Gastroesophageal sphincter (tissue), 4 donors: ENCODE measurements at regions not wholly inside any gene's neighbourhood (a gene's known extent, or its start where the extent isn't known, plus 50 kb on each side); places are given as distances from the start of the nearest gene placed in this dataset.

Experiments used
- ATAC-seq: fragments of 150-250 bp; one replicate; pipeline ENCODE4 v1.9.1; 2016; ENCODE audit warnings: mild to moderate bottlenecking, moderate library complexity
- H3K27ac ChIP-seq, 4 donors: fragments of 200-600 bp; sonication (generic) in 3 of 4; 1 replicate in 3 of 4; 2 replicates in 1 of 4; pipeline ENCODE4 v1.5.1; 2016 to 2019
- H3K27me3 ChIP-seq: fragments of 200-600 bp; sonication (generic); one replicate; pipeline ENCODE4 v1.5.1; 2019
- H3K36me3 ChIP-seq, 2 donors: fragments of 200-600 bp; sonication (generic); one replicate each; pipeline ENCODE4 v1.5.1; 2019; ENCODE audit warnings: control low read depth in 1 of 2
- H3K4me1 ChIP-seq, 3 donors: fragments of 200-600 bp; sonication (generic); 1 replicate in 2 of 3; 2 replicates in 1 of 3; pipeline ENCODE4 v1.5.1; 2016 to 2019; ENCODE audit warnings: control low read depth in 2 of 3
- H3K4me3 ChIP-seq, 2 donors: fragments of 200-600 bp; sonication (generic); one replicate each; pipeline ENCODE4 v1.5.1; 2019; ENCODE audit warnings: mild to moderate bottlenecking in 1 of 2, moderate library complexity in 1 of 2
- H3K9me3 ChIP-seq, 3 donors: fragments of 200-600 bp; sonication (generic); one replicate each; pipeline ENCODE4 v1.5.1; 2017 to 2019; ENCODE audit warnings: control low read depth in 2 of 3
- CTCF ChIP-seq, 4 experiments: fragments of 200-600 bp in 2 of 4; fragments of 450-650 bp in 2 of 4; sonication (generic) in 1 of 4; IDR thresholded peaks; one replicate each; pipeline ENCODE4 v1.5.1; 2017 to 2019; ENCODE audit warnings: antibody characterized with exemption in 4 of 4, mild to moderate bottlenecking in 2 of 4, moderate library complexity in 2 of 4
- EP300 ChIP-seq: sonication (generic); formaldehyde crosslinking; IDR thresholded peaks from one replicate; pipeline ENCODE4 v1.6.1; 2017; ENCODE audit warnings: antibody characterized with exemption, mild to moderate bottlenecking
- POLR2A ChIP-seq, 2 donors: fragments of 450-650 bp; IDR thresholded peaks; one replicate each; pipeline ENCODE4 v1.6.1; 2017; ENCODE audit warnings: antibody characterized with exemption in 2 of 2, mild to moderate bottlenecking in 2 of 2, moderate library complexity in 1 of 2
- POLR2AphosphoS5 ChIP-seq: sonication (generic); formaldehyde crosslinking; IDR thresholded peaks from one replicate; pipeline ENCODE4 v1.6.1; 2017; ENCODE audit warnings: antibody characterized with exemption
- WGBS, 2 donors: methylation state at CpG; one replicate each; pipeline ENCODE4 v1.1.5; 2018; ENCODE audit warnings: low coverage in 1 of 2; 5-methylcytosine and 5-hydroxymethylcytosine counted together

- H3K27ac ChIP-seq, result no peak overlapping the region
- 37 to 74% methylated on average over 2 to 3 of the region's 6 CpGs for WGBS, 2 donors
- H3K4me3 ChIP-seq, result no peak overlapping the region
- no peaks in the 10 kb centered on the region for H3K36me3 ChIP-seq
- ATAC-seq, result no peak
- H3K4me1 ChIP-seq, result no peaks in the 10 kb centered on the region
- peaks cover 0 to 12% (median 0%) of the 10 kb centered on the region in 3 donors for H3K9me3 ChIP-seq
- no peak for TF ChIP-seq EP300
- TF ChIP-seq CTCF (IDR thresholded peaks at IDR 0.05), result no peak
- no peak for TF ChIP-seq POLR2AphosphoS5
- TF ChIP-seq POLR2A (IDR thresholded peaks at IDR 0.05), result no peak
- H3K27me3 ChIP-seq, result no peaks in the 10 kb centered on the region
These were observed 565.7 kb downstream of the SLC4A3 start for GRCh38 chr2:220192994-220193753.

- TF ChIP-seq CTCF (IDR thresholded peaks at IDR 0.05) (no peak), EP300 (no peak), POLR2A (IDR thresholded peaks at IDR 0.05) (no peak), POLR2AphosphoS5 (no peak)
- Histone ChIP-seq H3K4me3 (no peak overlapping the region), H3K4me1 (no peaks in the 10 kb centered on the region), H3K9me3 (peaks cover 0 to 12% (median 0%) of the 10 kb centered on the region in 3 donors), H3K27ac (no peak overlapping the region), H3K27me3 (no peaks in the 10 kb centered on the region), H3K36me3 (no peaks in the 10 kb centered on the region)
- 76 to 86% methylated on average over 8 to 9 of the region's 10 CpGs for WGBS, 2 donors
- ATAC-seq, result no peak
These were observed 567.5 kb downstream of the SLC4A3 start for GRCh38 chr2:220194630-220195584.

- Histone ChIP-seq H3K4me3 (no peak overlapping the region), H3K27ac (no peak overlapping the region), H3K36me3 (no peaks in the 10 kb centered on the region), H3K9me3 (no peaks in the 10 kb centered on the region), H3K27me3 (no peaks in the 10 kb centered on the region), H3K4me1 (no peaks in the 10 kb centered on the region)
- 65% methylated on average over 5 to 6 of the region's 7 CpGs for WGBS, 2 donors
- ATAC-seq, result no peak
- no peak for TF ChIP-seq POLR2A (IDR thresholded peaks at IDR 0.05)
- no peak for TF ChIP-seq CTCF (IDR thresholded peaks at IDR 0.05)
- TF ChIP-seq EP300, result no peak
- TF ChIP-seq POLR2AphosphoS5, result no peak
These were observed 571.5 kb downstream of the SLC4A3 start for GRCh38 chr2:220198896-220199295.

- H3K36me3 ChIP-seq, result no peaks in the 10 kb centered on the region
- no peaks in the 10 kb centered on the region for H3K27me3 ChIP-seq
- no peak overlapping the region for H3K4me3 ChIP-seq
- H3K9me3 ChIP-seq, result no peaks in the 10 kb centered on the region
- TF ChIP-seq POLR2A (IDR thresholded peaks at IDR 0.05), result no peak
- no peak for TF ChIP-seq CTCF (IDR thresholded peaks at IDR 0.05)
- no peak for TF ChIP-seq EP300
- no peak for TF ChIP-seq POLR2AphosphoS5
- no peaks in the 10 kb centered on the region for H3K4me1 ChIP-seq
- no peak for ATAC-seq
- no peak overlapping the region for H3K27ac ChIP-seq
These were observed 574.6 kb downstream of the SLC4A3 start for GRCh38 chr2:220202066-220202465.
